Epidermal melanocyte (primary cell): ENCODE measurements at regions not wholly inside any gene's neighbourhood (a gene's known extent, or its start where the extent isn't known, plus 50 kb on each side); places are given as distances from the start of the nearest gene placed in this dataset.

Experiments
- DNase-seq: peaks from one replicate; pipeline ENCODE4 v3.0.0; 2011; ENCODE audit warnings: low spot score; ENCODE audit not compliant: insufficient read length

DNA sequence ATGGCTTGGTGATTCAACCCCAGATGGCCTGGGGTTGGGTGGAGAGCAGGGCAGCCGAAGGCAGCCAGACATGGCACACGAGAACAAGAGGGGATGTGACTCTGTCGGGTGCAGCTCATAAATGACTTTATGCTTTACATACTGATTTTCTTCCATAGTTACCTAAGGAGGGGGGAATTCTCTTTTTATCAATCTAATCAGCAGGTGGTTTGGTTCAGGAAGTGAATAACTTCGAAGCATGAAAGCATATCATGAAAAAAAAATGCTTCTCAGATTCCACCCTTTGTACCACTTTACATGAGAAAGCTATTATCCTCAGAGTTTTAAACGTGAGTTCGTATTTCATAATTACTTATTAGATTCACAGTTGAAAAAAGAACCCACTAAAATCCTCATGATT lies 908.9 kb upstream of the LCORL start:
- no peak for DNase-seq

DNA sequence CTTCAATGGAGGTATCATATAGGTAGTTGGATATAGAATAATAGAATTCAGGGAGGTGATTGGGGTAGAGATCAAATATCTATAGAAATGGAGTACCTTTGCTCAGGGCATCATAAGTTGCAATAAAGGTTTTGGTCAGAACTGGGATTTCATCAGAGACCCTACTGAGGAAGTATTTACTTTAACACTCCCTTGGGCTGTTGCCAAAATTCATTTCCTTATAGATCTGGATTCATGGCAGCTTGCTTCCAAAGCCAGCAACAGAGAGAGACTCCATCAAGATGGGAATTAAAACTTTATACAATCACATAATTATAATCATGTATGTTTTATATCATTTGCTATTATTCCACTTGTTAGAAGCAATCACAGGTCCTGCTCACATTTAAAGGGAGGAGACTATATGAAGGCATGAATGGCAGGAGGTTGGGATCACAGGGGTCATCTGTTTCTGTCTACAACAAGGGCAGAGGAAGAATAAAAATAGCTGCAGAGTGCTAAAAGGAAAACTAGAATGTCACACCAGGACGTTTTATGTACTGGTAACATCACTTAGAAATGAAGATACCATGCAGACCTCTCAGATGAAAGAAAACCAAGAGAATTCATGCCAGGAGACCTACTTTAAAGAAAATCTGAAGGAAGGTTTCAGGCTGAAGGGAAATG lies 902.1 kb upstream of the LCORL start:
- DNase-seq: no peak

DNA sequence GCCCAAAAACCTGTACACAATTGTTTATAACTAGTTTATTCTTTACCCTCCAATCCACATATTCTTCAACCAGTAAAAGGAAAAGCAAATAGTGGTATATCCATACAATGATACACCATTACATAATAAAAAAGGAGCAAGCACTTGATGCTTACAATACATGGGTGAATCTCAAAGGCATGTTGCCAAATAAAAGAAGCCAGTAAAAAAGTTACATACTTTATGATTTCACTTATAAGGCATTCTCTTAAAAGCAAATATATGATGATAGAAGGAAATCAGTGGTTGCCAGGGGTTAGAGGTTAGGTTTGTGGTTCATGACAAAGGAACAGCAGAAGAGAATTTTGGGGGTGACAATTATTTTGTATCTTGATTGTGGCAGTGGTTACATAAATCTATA lies 896.1 kb upstream of the LCORL start:
- DNase-seq: no peak

DNA sequence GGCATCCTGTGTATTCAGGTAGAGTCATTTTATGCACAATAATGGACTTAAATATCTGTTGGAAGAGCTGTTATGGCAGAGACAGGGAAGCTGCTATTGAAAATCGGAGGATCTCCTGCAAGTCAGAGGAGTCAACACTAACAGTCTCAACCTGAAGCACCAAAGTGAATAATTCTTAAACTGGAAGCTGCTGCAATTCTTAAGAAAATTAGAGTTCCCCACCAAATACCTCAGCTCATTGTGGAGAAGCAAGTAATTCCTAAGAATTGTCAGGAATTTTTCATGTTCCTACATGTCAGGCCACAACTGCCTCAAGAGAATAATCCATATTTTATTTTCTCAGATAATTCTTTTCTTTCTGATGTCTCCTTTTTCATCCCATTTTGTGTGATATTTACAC lies 892.6 kb upstream of the LCORL start:
- no peak for DNase-seq

DNA sequence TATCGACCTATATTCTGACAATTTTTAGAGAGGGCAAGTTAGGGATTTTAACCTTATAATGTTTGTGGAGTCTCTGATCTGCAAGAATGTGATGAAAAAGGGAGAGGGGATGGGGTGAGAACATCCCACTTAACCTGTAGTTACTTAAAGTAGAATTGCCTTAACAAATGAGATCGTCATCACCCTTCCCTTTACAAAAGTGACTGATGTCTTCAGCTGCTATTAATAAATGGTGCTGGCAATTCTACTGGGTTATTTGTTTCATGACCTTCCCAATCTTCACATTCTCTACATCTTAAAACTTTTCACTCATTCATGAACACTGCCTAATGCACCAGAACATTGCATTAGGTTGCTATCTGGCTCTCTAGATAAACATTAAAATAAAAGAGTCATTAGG lies 873.4 kb upstream of the LCORL start:
- no peak for DNase-seq

DNA sequence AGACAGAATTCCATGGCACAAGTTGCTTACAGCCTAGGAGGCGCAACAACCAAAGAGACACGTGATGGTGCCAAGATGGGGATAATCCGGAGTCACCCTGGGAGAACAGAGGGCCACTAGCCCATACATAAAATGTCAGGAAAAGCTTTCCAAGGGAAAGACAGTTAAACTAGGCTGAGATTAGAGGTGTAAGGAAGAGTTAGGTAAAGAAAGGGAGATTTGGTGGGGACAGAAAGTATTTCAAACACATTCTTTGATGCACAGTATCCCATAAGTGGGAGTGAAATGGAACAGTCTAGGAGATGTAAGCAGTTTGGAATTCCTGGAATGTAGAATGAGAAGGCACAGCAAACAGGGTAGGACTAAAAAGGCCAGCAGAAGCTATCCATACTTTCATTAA lies 860.9 kb upstream of the LCORL start:
- no peak for DNase-seq

DNA sequence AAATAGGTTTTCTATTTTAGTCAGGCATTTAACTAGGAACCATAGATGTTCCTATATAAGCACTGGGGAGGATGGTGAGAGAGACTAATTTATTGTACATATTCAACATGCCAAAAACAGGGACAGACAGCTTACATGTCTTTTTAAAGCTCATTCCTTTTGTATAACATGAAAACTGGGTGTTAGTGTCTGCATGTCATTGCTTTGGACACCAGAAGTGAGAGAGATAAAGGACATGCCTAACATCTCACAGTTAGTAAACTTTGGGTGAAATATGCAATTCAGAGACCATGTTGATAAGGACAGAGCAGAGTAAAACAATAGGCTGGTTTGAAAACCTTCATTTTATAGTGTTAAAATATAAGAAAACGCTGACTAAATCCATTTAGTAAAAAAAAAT lies 860.0 kb upstream of the LCORL start:
- DNase-seq: no peak

DNA sequence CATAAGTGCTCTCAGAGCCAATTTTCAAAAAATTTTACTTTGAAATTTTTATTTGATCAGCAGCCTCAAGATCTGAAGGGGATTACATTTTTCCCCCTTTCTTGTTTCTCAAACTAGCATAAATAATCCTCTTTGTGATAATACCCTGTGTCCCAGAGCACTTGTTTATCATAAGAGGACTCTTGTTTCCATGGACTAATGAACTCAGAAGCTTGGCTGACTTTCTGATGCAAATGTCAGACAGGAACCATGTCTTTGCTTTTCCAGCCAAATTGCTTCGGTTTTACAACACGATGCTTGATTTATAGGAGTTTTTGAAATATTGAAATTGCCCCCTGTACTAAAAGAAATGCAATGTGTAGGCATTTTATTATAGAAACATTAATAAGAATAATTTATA lies 859.3 kb upstream of the LCORL start:
- no peak for DNase-seq

- DNase-seq: no peak
These were observed 857.0 kb upstream of the LCORL start for GRCh38 chr4:18878561-18878960.

- DNase-seq: no peak
These were observed 847.6 kb upstream of the LCORL start for GRCh38 chr4:18869166-18869565.

GRCh38 chr4:18860836-18861530 lies 839.4 kb upstream of the LCORL start:
- DNase-seq: no peak

- DNase-seq: no peak
These were observed 837.9 kb upstream of the LCORL start for GRCh38 chr4:18859468-18859867.

DNA sequence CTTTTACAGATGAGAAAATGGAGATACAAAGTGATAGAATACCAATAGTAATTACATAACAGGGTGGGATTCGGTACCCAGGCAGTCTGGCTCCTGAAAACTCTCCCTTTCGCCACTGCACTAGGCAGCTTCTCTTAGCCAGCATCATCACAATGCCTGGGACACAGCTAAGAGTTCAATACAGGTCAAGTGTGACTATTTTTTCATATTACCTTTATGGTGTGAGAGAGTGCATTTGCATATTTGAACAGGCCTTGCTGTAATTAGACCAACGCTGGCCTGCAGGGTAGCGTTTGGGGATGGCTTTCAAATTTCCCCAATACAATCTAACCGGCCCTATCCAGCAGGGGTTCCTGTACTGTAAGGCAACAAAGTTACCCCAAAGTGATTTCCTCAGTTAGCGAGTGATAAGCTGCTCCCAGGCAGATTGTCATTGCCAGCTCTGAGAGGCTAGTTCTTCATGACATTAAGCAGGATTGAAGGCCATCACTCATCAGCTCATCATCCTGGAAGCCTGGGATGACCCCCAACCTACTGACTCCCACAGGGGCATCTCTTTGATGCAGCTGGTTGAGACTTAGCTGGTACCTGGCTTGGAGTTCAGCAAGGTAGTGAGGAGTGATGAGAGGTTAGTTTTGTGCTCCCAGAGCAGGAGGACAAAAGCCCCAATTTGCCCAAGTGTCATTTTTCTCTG lies 836.8 kb upstream of the LCORL start:
- no peak for DNase-seq

- no peak for DNase-seq
These were observed 829.3 kb upstream of the LCORL start for GRCh38 chr4:18850867-18851266.

DNA sequence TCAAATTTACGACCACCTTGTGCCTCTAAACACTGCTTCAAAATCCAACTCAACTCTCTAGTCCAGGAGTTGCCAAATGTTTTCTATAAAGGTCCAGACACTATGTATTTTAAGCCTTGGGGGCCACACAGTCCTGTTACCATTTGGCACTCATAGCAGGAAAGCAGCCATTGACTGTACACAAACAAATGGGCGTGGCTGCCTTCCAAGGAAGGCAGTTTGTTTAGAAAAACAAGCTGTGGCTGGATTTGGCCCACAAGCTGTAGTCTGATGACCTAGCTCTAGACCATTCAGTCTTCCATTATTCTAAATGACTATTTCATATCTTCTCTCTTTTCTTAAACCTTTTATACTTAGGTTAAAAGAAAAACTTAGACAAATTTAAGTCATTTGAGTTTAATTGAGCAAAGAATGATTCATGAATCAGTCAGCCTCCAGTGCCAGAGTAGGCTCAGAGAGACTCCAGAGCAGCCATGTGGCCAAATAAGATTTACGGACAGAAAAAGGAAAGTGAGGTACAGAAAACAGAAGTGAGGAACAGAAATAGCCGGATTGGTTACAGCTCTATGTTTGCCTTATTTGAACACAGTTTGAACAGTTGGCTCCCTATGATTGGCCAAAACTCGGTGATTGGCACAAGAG lies 825.8 kb upstream of the LCORL start:
- DNase-seq: no peak

DNA sequence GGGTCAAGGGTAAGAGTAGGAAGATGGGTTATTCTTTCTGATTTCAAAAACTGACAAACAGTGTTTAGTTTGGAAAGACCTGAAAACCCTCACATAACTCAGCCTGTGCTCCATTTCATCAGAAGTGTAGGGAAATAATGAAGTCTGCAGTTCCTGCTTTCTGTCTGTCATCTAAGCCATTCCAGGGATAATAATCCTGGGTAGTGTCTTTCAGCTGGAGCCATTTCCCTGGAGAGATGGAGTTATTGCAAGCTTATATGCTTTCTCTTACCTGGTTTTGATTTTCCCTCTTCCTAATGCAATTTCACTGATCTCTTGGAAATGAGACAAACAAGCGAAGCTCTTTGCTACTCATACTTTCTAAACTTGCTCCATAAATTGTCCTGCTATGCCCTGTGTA lies 824.8 kb upstream of the LCORL start:
- no peak for DNase-seq

GRCh38 chr4:18844726-18845125 lies 823.2 kb upstream of the LCORL start:
- no peak for DNase-seq

- no peak for DNase-seq
These were observed 820.9 kb upstream of the LCORL start for GRCh38 chr4:18842431-18842830.

- no peak for DNase-seq
These were observed 818.9 kb upstream of the LCORL start for GRCh38 chr4:18840481-18840880.

DNA sequence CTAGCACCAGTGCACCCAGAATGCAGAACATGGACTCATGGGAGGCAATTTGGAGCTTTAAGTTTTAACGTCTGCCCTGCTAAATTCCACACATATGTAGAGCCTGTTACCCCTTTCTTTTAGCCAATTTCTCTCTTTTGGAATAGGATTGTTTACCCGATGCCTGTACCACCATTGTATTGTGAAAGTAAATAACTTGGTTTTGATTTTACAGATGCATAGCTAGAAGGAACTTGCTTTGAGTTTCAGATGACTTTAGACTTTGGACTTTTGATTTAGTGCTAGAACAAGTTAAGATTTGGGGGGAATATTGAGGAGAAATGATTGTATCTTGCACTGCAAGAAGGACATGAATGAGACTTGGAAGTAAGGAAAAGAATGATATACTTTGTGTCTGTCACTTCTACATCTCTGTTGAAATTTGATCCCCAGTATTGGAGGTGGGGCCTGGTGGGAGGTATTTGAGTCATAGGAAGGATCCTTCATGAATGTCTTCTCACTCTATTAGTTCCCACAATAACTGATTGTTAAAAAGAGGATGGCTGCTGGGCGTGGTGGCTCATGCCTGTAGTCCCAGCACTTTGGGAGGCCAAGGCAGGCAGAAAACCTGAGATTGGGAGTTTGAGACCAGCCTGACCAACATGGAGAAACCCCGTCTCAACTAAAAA lies 794.8 kb upstream of the LCORL start:
- no peak for DNase-seq

GRCh38 chr4:18815779-18816173 lies 794.2 kb upstream of the LCORL start:
- no peak for DNase-seq
